ENCODE measurements at regions not wholly inside any gene's neighbourhood (a gene's known extent, or its start where the extent isn't known, plus 50 kb on each side); places are given as distances from the start of the nearest gene placed in this dataset.

DNA sequence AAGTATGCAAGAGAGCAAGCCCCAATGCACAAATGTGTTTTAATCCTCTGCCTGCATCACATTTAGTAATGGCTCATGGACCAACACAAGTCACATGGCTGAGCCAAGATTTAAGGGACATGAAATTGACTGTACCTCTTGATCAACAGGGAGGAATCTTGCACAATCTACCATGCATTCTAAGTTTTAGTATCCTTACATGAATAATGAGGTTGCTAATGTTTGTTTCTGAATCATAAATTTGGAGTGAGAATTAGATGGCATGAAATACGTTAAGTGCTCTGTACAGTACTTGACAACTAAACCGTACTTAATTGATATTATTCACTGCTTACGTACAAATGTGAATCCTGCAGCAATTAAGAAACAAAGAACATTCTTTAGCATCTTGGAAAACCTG, 553.8 kb upstream of the JAG1 start:
- no peak overlapping the region for H3K4me3 ChIP-seq
- H3K27me3 ChIP-seq = no peaks in the 10 kb centered on the region
- no peaks in the 10 kb centered on the region for H3K9me3 ChIP-seq
- peaks cover 0 to 7% (median 0%) of the 10 kb centered on the region in 3 donors for H3K4me1 ChIP-seq
- no peak overlapping the region for H3K27ac ChIP-seq
- TF ChIP-seq POLR2A (IDR thresholded peaks at IDR 0.05) = no peak
- WGBS, 2 donors (ENCODE audit: low coverage in 1 of 2) = 85 to 92% methylated on average over 3 of the region's 3 CpGs
- no peak for ATAC-seq
- H3K36me3 ChIP-seq = no peaks in the 10 kb centered on the region

DNA sequence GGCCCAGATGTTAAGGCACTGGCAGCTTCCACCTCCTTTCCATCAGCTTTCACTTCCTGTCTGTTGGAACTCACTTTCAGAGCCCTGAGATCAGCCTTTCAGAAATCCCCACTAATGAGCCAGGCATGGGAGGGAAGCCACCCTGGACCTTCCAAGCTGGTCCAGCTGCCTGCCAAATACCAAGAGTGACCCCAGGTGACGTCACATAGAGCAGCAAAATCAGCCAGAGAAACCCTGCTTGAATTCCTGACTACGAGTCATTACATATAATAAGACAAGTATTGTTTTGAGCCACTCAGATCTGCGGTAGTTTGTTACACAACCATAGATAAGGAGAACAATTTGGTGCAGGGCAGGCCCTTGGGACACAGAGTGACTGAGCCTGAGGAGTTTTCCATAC, 556.0 kb upstream of the JAG1 start:
- Histone ChIP-seq H3K4me1 (peaks cover 0 to 7% (median 0%) of the 10 kb centered on the region in 3 donors), H3K9me3 (no peaks in the 10 kb centered on the region), H3K4me3 (no peak overlapping the region), H3K27ac (peak overlapping the region in 2 of 4 donors; percentile 3 to 40), H3K36me3 (no peaks in the 10 kb centered on the region), H3K27me3 (no peaks in the 10 kb centered on the region)
- WGBS, 2 donors (ENCODE audit: low coverage in 1 of 2) = 12% methylated on average over 3 of the region's 3 CpGs; no CpG with 5 or more reads in 1 of the 2 donors
- TF ChIP-seq, protein P1, sequence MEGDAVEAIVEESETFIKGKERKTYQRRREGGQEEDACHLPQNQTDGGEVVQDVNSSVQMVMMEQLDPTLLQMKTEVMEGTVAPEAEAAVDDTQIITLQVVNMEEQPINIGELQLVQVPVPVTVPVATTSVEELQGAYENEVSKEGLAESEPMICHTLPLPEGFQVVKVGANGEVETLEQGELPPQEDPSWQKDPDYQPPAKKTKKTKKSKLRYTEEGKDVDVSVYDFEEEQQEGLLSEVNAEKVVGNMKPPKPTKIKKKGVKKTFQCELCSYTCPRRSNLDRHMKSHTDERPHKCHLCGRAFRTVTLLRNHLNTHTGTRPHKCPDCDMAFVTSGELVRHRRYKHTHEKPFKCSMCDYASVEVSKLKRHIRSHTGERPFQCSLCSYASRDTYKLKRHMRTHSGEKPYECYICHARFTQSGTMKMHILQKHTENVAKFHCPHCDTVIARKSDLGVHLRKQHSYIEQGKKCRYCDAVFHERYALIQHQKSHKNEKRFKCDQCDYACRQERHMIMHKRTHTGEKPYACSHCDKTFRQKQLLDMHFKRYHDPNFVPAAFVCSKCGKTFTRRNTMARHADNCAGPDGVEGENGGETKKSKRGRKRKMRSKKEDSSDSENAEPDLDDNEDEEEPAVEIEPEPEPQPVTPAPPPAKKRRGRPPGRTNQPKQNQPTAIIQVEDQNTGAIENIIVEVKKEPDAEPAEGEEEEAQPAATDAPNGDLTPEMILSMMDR (IDR thresholded peaks at IDR 0.05) = no peak
- peak; percentile 71 for ATAC-seq

DNA sequence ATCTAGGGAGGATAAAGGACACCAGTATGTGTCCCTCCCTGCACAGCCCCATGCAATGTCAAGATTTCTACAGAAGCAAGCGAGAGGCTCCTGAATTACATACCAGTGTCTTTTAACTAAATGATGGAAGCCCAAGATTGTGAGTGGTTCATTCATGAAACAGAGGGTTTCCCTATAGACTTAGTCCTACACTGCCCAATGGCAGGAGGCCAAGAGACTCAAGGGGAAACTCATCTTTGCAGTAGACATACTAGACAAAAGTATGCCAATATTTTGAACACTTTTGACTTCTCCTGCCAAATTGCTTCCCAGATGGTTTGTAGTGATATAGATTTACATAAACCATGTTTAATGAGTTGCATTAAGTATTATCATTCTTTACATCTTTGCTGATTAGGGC, 557.2 kb upstream of the JAG1 start:
- Histone ChIP-seq H3K36me3 (no peaks in the 10 kb centered on the region), H3K4me3 (no peak overlapping the region), H3K27me3 (no peaks in the 10 kb centered on the region), H3K27ac (no peak overlapping the region), H3K9me3 (no peaks in the 10 kb centered on the region), H3K4me1 (peaks cover 0 to 7% (median 0%) of the 10 kb centered on the region in 3 donors)
- TF ChIP-seq, protein P1 (IDR thresholded peaks at IDR 0.05) = no peak
- TF ChIP-seq POLR2A (IDR thresholded peaks at IDR 0.05) (no peak), POLR2AphosphoS5 (IDR thresholded peaks at IDR 0.05) (no peak), EP300 (IDR thresholded peaks at IDR 0.05) (no peak)
- ATAC-seq = no peak
- 88 to 100% methylated on average over 1 of the region's 1 CpG for WGBS, 2 donors (ENCODE audit: low coverage in 1 of 2)

DNA sequence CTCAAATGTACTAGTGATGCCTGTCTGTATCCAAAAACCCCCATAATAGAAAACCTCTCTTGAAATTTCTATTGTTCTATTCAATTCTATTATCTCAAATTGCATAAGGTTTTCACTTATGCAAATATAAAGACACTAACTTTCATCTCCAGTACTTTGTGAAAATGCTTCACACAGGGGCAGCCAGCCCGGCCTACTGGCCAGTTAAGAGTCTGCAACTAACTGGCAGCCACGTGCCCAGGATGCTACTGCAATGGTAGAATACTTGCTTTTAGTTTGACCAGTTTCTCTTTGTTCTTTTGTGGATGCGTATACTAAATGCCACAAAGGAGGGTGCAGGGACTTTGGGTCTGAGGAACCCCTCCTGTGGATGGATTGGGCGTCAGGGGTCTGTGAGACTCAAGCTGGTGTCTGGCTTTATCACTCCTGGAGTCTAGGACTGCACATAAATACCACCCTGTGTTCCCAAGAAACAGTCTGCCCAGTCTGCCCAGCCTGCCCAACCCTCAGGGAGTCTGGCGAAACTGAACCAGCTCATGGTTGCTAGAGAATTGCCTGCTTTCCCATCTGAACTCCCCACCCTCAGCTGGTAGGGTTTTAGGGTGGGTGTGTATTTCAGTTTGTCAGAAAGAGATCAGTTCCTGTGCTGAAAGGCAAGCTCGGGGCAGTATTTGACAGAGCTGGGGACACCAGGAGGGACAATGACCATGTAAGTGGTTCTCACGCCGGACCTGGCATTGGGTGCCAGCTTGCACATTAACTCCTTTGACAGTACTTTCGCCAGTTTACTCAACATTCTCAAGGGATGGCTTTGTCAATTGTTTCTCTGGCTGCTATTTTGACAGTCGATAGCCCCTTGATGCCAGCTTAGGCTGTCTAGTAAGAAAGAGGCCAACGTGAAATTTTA, 558.2 kb upstream of the JAG1 start:
- no peaks in the 10 kb centered on the region for H3K9me3 ChIP-seq
- no peak for ATAC-seq
- no peaks in the 10 kb centered on the region for H3K36me3 ChIP-seq
- H3K27ac ChIP-seq = no peak overlapping the region
- TF ChIP-seq, protein P1 (IDR thresholded peaks at IDR 0.05) = no peak
- TF ChIP-seq POLR2A (IDR thresholded peaks at IDR 0.05) (no peak), EP300 (IDR thresholded peaks at IDR 0.05) (no peak), POLR2AphosphoS5 (IDR thresholded peaks at IDR 0.05) (no peak)
- H3K27me3 ChIP-seq = no peaks in the 10 kb centered on the region
- peaks cover 0 to 7% (median 0%) of the 10 kb centered on the region in 3 donors for H3K4me1 ChIP-seq
- H3K4me3 ChIP-seq = no peak overlapping the region
- WGBS, 2 donors (ENCODE audit: low coverage in 1 of 2) = 85 to 96% methylated on average over 3 to 7 of the region's 11 CpGs

DNA sequence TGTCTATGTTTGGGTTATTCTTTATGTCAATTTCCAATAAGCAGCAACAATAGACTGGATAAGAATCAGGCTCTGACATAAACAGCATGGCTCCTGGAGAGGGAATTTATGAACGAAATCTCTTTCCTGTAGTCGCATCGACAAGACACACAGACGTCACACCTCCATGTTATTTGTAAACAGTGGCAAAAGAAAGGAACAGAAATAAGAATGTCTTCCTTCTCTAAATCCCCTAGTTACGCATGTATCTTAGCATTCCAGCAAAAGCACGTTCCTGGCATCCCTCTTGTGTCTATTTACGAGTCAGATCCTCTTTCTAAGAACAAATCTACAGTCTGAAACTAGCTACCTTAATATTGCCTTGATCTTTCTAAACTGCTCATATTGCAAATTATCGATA, 559.1 kb upstream of the JAG1 start:
- no peak overlapping the region for H3K27ac ChIP-seq
- ATAC-seq = no peak
- H3K4me1 ChIP-seq = peaks cover 0 to 7% (median 0%) of the 10 kb centered on the region in 3 donors
- no peaks in the 10 kb centered on the region for H3K36me3 ChIP-seq
- no peaks in the 10 kb centered on the region for H3K27me3 ChIP-seq
- WGBS, 2 donors (ENCODE audit: low coverage in 1 of 2) = 75 to 81% methylated on average over 8 of the region's 8 CpGs
- H3K4me3 ChIP-seq = no peak overlapping the region
- TF ChIP-seq, protein P1 (IDR thresholded peaks at IDR 0.05) = no peak
- no peak for TF ChIP-seq POLR2AphosphoS5 (IDR thresholded peaks at IDR 0.05)
- TF ChIP-seq EP300 (IDR thresholded peaks at IDR 0.05) = no peak
- no peak for TF ChIP-seq POLR2A (IDR thresholded peaks at IDR 0.05)
- H3K9me3 ChIP-seq = no peaks in the 10 kb centered on the region
